Nephron progenitor cell (in vitro differentiated cells): ENCODE measurements at regions not wholly inside any gene's neighbourhood (a gene's known extent, or its start where the extent isn't known, plus 50 kb on each side); places are given as distances from the start of the nearest gene placed in this dataset.

Experiments used
- DNase-seq: peaks from one replicate; pipeline ENCODE4 v3.0.0; 2021
- H3K27ac Mint-ChIP-seq: 2 replicates; pipeline ENCODE4 v1.8.0; 2021; ENCODE audit warnings: mild to moderate bottlenecking, moderate library complexity, mixed read lengths
- H3K27me3 Mint-ChIP-seq: 2 replicates; pipeline ENCODE4 v1.8.0; 2021; ENCODE audit warnings: mild to moderate bottlenecking, low read depth, mixed read lengths; ENCODE audit not compliant: poor library complexity
- H3K36me3 Mint-ChIP-seq: 2 replicates; pipeline ENCODE4 v1.8.0; 2021; ENCODE audit warnings: low read depth, mixed read lengths
- H3K4me1 Mint-ChIP-seq: 2 replicates; pipeline ENCODE4 v1.8.0; 2021; ENCODE audit warnings: mixed read lengths
- H3K4me3 Mint-ChIP-seq: 2 replicates; pipeline ENCODE4 v1.8.0; 2021; ENCODE audit warnings: mild to moderate bottlenecking, moderate library complexity, mixed read lengths
- H3K9me3 Mint-ChIP-seq: 2 replicates; pipeline ENCODE4 v1.8.0; 2021; ENCODE audit warnings: mild to moderate bottlenecking, moderate library complexity, mixed read lengths
- CTCF ChIP-seq: fragments of 200-600 bp; sonication (generic); IDR thresholded peaks from 2 replicates; pipeline ENCODE4 v1.5.0; 2021; ENCODE audit warnings: antibody characterized with exemption

DNA sequence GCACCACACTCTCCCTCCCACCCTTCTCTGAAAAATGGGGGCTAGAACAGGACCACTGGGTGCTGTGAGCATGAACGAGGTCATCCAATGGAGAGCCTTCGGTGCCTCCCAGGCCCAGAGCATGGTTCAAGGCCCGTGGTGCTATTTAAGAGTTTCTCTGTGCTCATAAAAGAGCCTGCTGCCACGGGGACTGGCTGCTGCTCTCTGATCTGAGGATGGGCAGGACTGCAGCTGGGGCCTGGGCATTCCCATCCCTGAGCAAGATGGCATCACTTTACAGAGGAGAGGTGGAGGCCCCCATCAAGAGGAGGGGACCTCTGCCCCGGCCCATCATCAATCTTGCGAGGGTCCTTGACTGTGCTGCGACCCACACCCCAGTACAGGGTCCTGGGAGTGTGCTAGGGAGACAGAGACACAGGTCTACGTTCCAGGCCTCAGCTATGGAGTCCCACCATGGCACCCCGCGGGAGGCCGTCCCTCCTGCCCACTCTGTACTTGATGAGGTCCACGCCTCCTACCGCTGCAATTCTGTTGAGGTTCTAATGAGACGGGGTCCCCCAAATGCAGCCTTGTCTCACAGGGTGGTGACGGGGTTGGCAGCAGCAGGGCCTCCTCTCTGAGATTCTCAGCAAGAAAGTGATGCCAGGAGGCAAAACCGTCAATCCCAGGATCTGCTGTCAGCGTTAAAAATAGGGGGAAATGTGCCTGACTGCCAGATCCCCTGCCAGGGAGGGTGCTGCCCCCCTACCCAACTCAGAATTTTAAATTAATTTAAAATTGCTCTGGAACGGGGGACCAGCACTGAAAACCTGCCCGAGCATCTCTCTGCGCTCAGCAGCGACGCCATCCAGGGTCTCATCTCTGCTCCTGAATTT, 405.4 kb downstream of the SHANK2 start:
- Mint-ChIP-seq H3K4me1 (peaks cover 5% of the 10 kb centered on the region), H3K27me3 (peaks cover 10% of the 10 kb centered on the region), H3K36me3 (no peaks in the 10 kb centered on the region), H3K27ac (no peak overlapping the region), H3K4me3 (no peak overlapping the region), H3K9me3 (peaks cover 10% of the 10 kb centered on the region)
- no peak for DNase-seq
- no peak for TF ChIP-seq CTCF

DNA sequence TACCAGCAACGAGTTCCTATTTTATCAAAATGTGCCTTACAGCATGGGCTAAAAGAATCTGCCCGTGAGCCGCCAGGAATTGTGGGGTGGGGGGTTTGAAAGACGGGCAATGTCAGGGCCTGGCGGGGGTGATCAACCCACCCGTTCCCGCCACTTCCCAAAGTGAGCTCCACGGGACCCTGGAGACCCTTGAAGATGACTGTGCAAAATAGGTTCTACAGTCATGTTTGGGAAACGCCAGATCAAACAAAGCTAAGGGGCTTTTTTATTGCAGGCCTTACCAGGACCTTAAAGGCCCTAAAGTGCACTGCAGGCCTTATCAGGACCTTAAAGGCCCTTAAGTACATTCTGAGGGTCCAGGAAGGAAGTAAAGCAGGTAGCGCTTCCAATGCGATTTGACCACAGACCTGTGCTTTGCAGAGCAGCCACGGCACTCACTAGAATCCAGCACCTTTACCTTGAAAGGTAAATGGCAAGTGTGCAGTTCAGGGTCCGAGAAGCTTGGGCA, 404.1 kb downstream of the SHANK2 start:
- peaks cover 10% of the 10 kb centered on the region for H3K9me3 Mint-ChIP-seq
- H3K4me1 Mint-ChIP-seq: peaks cover 9% of the 10 kb centered on the region
- DNase-seq: no peak
- H3K27me3 Mint-ChIP-seq: peaks cover 10% of the 10 kb centered on the region
- H3K27ac Mint-ChIP-seq: no peak overlapping the region
- no peaks in the 10 kb centered on the region for H3K36me3 Mint-ChIP-seq
- TF ChIP-seq CTCF: no peak
- no peak overlapping the region for H3K4me3 Mint-ChIP-seq

GRCh38 chr11:70849031-70849430, 403.3 kb downstream of the SHANK2 start:
- Mint-ChIP-seq H3K4me1 (peaks cover 17% of the 10 kb centered on the region), H3K9me3 (peaks cover 10% of the 10 kb centered on the region), H3K27me3 (peaks cover 13% of the 10 kb centered on the region), H3K27ac (no peak overlapping the region), H3K4me3 (no peak overlapping the region), H3K36me3 (no peaks in the 10 kb centered on the region)
- DNase-seq: no peak
- no peak for TF ChIP-seq CTCF

GRCh38 chr11:70851308-70851707, 401.1 kb downstream of the SHANK2 start:
- no peak overlapping the region for H3K27ac Mint-ChIP-seq
- no peaks in the 10 kb centered on the region for H3K36me3 Mint-ChIP-seq
- no peak overlapping the region for H3K4me3 Mint-ChIP-seq
- H3K4me1 Mint-ChIP-seq: peaks cover 18% of the 10 kb centered on the region
- peaks cover 17% of the 10 kb centered on the region for H3K27me3 Mint-ChIP-seq
- peaks cover 10% of the 10 kb centered on the region for H3K9me3 Mint-ChIP-seq
- no peak for TF ChIP-seq CTCF
- DNase-seq: no peak

GRCh38 chr11:70851907-70852306, 400.5 kb downstream of the SHANK2 start:
- Mint-ChIP-seq H3K4me3 (no peak overlapping the region), H3K4me1 (peaks cover 18% of the 10 kb centered on the region), H3K27me3 (peaks cover 19% of the 10 kb centered on the region), H3K36me3 (no peaks in the 10 kb centered on the region), H3K9me3 (peaks cover 10% of the 10 kb centered on the region), H3K27ac (peak overlapping the region; percentile 23)
- TF ChIP-seq CTCF: no peak
- DNase-seq: no peak
